Germinal center (tissue), 1 donor: ENCODE measurements at regions not wholly inside any gene's neighbourhood (a gene's known extent, or its start where the extent isn't known, plus 50 kb on each side); places are given as distances from the start of the nearest gene placed in this dataset.
"Not testable (repeated sequence)": the region's sequence is repeated elsewhere in the genome, so short reads cannot be mapped to it uniquely, and the experiment has no call there.

Experiments
- DNase-seq: peaks from one replicate; pipeline ENCODE4 v3.0.0; 2012; ENCODE audit warnings: mixed read lengths, low spot score

DNA sequence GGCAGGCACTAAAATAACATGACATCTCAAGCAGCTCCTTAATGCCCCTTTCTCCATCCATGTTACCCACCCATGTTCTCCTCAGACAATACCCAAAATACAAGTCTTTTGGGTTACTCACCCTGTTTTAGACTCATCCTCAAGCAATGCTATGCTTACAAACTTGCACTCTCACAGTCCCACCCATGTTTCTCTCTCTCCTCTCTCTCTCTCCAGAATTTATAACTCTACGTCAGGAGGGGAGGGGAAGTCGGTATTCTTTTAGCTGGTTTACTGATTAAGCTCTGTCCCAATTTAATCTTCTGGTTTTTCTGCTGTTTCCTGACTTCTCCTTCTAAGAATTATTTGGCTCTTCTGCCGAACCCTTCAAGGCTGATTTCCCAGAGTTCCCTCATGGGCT is 98.0 kb upstream of the NR5A2 start:
- DNase-seq = no peak

DNA sequence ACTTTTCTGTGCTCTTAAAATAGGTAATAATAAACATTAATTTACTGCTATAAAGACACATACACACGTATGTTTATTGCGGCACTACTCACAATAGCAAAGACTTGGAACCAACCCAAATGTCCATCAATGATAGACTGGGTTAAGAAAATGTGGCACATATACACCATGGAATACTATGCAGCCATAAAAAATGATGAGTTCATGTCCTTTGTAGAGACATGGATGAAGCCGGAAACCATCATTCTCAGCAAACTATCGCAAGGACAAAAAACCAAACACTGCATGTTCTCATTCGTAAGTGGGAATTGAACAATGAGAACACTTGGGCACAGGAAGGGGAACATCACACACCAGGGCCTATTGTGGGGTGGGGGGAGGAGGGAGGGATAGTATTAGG is 97.4 kb upstream of the NR5A2 start:
- DNase-seq = not testable (repeated sequence)

DNA sequence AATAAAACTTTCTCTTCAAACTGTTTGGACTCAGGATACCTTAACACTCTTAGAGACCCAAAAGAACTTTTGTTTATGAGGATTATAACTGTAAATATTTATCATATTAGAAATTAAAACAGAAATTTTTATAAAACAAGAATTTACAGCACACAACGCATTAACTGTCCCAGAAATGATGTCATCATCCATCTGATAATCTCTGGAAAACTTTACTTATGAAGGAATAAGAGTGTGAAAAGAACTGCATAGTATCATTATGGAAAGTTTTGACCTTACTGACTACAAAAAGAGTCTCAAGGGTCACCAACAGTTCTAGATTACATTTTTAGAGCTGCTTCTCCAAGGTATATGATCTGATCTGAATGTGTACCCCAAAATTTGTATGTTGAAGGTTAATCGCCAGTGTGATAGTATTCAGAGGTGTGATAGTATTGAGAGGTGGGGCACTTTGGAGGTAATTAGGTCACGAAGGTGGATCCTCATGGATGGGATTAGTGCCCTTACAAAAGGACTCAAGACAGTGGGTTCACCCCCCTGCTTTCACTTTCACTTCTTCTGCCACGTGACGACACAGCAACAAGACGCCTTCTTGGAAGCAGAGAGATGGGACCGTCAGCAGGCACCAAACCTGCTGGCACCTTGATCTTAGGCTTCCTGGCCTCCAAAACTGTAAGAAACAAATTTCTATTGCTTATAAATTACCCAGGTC is 95.7 kb upstream of the NR5A2 start:
- no peak for DNase-seq

DNA sequence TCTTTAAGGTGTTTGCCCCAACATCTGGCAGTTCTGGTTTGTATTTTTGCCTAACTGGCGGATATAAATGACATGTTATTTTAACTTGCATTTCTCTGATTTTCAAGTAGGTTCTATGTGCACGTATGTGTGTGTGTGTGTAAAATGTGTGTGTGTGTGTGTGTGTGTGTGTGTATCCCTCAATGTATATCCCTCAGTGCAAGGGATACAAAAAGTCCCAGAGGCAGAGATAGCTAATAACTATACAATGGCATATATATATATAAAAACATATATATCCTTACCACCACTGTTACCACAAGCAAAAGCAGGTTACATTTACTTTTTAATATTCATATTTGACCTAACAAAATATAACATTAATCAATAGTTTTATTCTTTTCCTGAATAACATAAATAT is 95.0 kb upstream of the NR5A2 start:
- DNase-seq = no peak

DNA sequence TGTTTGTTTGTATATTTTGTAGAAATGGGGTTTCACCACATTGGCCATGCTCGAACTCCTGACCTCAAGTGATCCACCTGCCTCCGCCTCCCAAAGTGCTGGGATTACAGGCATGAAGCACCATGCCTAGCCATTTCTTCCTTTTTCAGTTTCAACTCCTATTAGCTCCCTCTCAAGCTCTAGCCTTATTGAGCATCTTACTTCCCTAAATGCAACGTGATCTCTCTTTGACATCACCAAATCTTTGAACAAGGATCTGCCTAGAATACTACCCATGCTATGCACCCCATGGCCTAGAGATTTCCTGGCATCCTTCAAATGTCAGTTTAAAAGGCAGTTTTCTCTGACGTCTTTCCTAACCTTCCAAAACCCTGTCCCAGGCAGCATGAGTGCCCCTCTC is 91.1 kb upstream of the NR5A2 start:
- no peak for DNase-seq

DNA sequence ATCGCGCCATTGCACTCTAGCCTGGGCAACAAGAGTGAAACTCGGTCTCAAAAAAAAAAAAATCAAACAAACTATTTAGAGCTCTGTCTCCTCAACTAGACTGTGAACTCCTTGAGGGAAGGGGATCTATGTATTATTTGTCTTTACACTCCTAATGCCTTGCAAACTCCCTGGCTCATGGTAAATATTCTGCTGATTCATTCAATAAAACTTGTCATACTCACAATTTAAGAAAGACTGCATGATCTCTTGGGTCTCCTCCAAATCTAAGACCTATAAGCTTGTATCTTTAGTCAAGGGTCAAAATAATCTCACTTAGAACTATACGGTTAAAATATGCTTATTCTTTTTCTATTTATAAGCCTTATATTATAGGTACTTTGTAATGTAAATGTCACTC is 90.3 kb upstream of the NR5A2 start:
- no peak for DNase-seq

DNA sequence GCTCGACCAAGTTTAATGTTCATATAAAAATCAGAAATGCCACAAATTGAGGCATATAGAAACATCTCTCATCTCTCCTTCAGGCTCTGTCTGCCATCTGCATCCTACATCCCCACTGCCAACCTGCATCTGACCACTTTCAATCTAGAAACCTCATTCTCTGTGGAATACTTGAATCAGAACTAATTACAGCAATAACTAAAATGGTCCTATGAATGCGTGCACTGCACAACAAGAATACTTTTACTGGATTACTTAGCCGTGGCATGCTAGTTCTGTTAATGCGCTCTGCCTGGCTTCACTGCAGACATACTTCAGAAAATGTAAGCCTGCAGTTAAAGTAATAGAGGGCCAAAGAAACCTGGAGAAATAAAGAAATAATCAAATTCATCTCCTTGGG is 89.8 kb upstream of the NR5A2 start:
- DNase-seq = no peak

DNA sequence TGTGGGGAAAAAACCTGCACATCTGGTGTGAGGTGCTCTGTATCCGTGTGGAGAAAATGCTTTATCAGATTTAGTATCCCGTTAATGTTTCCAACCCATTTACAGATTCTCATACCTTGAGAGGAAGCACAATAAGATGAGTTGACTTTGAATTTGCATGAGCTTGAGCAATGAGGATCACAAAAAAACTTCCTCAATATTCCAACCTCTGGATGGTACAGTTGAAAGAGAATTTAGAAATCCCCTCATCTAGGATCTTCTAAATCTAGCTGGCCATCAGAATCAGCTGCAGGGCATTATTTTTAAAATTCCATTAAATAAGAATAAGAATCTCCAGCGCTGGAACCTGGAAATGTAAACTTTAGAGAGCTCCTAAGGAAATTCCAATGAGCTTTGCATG is 82.5 kb upstream of the NR5A2 start:
- DNase-seq = no peak

DNA sequence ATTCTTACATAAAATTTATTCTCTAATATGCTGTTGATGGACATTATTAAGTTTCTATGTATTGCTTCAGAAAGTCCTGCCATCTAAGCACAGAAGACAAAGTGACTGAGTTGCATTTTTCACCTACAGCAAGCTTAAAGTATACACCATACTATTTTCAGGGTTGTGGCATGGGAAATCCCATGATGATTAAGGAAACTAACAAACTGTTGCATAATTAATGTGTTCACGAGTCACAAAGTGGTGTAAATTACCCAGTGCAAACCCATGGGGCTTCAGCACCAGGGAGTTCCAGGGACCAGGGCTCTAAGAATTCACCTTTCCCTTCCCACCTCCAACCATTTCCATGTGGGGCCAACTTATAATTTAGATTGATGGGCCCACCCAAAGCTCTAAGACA is 81.9 kb upstream of the NR5A2 start:
- DNase-seq = no peak

DNA sequence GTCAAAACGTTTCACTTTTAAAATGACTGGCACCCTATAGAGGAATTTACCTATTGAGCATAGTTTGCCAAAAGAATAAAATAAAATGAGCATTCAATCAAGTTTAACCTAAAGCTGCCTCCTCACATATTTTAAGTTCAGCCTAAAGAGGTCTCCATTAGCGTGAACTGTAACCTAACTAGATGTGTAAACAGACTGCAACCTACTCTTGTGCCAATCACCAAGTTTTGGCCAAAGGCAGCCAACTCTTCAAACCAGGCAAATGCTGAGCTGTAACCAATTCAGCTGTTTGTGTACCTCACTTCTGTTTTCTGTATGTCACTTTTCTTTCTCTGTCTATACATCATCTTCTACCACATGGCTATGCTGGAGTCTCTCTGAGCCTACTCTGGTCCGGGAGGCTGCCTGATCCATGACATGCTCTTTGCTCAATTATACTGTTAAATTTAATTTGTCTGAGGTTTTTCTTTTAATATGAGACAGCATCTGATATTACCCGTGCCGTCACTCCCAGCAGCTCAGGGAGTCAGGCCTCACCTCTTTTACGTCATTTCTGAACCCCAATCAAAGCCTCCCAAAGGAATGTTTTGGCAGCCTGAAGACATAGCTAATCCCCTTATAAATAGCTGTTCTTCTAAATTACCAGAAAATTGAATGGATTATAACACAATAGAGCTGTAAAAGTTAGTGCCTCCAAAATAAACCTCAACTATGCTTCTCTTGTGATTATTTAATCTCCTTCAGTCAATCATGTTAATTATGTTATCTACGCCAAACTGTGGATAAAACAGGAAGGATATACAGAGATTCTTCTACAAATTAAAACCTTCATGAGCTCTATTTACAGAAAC is 81.0 kb upstream of the NR5A2 start:
- DNase-seq = no peak

DNA sequence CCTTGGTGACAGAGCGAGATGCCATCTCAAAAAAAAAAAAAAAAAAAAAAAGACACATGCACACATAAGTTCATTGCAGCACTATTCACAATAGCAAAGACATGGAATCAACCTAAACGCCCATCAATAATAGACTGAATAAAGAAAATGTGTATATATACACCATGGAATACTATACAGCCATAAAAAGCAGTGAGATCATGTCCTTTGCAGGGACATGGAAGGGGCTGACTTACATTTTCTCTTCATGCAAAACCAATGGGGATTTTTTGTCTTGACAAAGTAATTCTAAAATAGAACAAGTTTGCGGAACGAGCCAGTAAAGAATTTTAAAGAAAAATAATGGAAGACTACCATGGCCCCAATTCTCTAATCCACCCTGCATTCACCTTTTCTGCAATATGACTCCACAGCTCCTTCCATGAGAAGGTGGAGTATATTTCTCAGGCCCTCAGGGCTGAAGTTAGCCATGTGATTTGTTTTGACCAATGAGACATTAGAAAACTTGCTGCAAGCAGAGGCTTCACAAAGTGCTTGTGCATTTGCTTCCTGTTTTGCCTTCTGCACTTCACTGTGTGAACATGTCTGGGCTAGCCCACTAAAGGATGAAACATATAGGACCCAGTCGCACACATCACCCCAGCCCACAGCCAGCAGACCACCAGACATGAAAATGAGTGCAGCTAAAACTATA is 78.8 kb upstream of the NR5A2 start:
- peak; percentile 30 for DNase-seq

DNA sequence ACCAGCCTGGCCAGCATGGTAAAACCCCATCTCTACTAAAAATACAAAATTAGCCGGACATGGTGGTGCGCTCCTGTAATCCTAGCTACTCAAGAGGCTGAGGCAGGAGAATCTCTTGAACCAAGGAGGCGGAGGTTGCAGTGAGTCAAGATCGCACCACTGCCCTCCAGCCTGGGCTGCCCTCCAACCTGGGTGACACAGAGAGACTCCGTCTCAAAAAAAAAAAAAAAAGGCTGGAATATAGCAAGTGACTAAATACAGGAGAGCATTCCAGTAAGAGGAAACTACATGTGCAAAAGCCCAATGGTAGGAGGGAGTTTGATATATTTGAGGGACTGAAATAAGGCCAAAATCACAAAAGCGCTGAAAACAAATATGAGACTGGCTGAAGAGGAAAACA is 76.5 kb upstream of the NR5A2 start:
- DNase-seq = not testable (repeated sequence)

DNA sequence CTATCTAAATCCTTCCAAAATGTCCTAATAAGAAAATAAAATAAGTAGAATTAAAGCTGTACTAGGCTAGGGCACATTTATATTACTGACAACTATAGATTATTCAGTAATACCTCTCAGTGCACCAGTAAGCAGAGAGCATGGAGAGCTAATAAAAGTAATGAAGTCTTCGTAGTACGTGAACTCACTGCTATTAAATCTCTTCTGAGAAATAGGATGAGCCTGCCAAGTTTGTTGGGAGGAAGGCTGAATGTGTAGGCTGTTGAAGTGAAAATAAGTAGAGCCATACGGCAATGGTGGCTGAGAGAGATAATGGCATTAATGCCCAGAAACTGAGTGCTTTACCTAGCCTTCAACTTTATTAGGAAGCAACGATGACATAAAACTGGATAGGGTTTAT is 73.9 kb upstream of the NR5A2 start:
- DNase-seq = no peak

DNA sequence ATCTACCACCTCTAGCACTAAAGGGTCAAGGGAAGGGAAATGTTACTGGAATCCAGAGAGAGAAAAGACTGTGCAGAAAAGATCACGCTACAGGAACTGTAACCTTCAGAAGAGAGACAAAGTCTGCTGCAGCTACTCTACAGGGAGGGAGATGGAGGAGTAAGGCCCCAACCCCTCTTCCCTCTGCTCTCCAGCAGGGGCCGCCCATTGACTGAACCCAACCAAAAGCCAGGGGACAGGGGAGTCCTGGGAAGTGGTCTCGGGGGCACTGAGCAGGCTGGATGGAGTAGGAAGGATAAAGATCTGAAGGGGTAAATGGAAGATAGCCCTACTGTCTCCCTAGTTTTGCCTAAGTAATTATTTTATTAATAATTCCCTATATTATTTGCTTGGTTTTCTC is 72.8 kb upstream of the NR5A2 start:
- peak; percentile 36 for DNase-seq

DNA sequence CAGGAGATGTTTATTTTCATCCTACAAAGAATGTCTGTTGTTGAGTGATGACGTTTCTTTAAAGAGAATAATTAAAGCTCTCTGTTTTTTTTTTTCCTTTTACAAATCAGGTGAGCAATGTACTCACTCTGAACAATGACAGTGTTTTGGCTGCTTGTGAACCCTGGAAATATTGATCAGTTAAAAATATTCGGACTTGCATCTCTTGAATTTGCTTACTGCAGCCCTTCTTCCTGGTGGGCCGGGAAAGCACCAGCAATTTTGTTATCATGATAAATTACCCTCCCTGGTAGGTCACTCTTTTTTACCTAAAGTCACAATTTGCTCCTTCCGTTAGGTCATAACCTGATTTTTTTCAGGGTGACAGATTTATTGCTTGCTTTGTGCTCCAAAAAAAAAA is 72.3 kb upstream of the NR5A2 start:
- no peak for DNase-seq

DNA sequence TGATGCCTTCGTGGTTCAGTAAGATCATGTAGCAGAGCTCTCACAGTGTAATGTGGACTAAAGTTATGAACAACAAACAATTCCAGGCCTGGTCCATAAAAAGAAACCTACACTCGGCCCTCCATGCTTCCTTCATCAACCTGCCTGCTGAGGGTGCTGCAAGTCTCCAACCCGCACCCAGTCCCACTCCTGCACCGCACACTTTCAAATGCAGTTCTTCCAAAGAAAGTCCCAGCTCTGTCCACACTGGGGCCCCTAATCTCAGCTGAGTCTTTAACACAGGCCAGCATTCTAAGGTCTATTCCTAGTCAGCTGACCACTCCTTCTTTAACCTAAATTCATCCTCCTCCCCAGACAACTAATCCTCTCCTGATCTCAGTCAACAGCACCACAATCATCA is 71.5 kb upstream of the NR5A2 start:
- no peak for DNase-seq

DNA sequence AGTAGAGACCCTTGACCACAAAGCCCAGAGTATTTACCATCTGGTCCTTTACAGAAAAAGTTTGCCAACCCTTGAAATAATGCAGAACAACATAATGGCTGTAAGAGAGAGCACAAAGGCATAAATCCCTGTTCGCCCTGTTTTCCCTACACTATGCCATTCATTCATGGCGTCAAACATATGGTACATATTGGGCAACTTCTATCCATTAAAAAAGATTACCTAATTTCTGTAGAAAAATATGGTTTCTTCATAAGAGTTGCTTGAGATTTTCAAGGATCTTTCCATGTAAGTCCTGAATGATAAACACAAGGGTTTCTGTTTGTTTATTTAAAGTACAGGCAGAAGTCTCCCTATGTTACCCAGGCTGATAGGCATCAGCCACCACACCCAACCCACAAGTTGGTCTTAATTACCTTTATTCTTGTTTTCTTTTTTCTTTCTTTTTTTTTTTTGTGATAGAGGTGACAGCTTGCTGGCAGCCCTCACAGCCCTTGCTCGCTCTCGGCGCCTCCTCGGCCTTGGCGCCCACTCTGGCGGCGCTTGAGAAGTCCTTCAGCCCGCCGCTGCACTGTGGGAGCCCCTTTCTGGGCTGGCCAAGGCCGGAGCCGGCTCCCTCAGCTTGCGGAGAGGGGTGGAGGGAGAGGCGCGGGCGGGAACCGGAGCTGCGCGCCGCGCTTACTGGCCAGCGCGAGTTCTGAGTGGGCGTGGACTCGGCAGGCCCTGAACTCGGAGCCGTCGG is 68.3 kb upstream of the NR5A2 start:
- DNase-seq = no peak

DNA sequence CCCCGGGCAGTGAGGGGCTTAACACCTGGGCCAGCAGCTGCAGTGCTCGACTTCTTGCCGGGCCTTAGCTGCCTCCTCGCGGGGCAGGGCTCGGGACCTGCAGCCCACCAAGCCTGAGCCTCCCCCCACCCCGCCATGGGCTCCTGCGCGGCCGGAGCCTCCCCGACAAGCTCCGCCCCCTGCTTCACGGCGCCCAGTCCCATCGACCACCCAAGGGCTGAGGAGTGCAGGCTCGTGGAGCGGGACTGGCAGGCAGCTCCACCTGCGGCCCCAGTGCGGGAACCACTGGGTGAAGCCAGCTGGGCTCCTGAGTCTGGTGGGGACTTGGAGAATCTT is 67.8 kb upstream of the NR5A2 start:
- DNase-seq = no peak

DNA sequence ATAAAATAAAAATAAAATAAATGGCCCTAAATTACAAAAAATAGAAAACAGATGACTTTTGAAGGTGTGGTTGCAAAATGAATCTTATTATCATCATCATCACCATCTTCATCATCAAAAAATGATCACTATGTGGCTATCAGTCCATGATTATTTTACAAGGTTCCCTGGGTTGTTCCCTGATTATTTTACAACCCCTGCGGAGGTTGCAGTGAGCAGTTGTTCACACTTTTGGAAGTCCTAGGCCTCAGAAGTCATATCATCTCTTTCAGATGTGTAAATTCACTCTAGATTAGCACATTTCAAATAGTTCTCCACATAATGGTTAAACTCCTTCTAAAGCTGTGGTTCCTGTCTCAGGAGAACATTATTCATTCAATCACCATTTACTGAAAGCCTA is 57.4 kb upstream of the NR5A2 start:
- no peak for DNase-seq

DNA sequence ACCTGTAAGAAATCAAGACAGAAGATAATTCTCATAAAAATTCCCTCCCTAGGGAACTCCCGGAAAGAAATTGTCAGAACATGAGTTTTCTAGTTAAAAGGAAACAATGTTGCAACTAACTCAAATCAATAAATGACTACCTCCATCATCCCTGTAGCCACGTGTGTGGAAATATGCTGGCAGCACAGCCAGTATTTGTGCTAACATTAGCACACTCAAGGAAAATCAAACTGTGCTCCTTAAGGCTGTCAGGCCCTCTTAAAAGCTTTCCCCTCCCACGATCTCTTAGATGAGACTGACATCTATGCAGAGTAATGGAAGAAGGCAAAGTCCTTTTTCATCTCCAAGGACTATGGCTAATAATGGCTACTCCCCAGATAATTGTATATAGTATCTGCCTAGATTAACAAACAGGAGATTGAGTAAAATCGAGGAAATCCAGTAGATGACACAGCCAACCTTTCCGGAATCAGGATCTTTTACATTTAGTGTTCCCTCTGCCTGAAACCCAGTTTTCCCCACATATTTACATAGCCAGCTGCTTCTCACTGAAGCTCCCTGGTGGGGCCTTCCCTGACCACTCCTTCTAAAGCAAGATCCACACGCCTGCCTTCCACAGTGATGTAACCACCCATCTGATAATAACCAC is 50.9 kb upstream of the NR5A2 start:
- DNase-seq = no peak
